GM12878 (cell line): ENCODE measurements at regions not wholly inside any gene's neighbourhood (a gene's known extent, or its start where the extent isn't known, plus 50 kb on each side); places are given as distances from the start of the nearest gene placed in this dataset.

ENCODE experiments used
- ATAC-seq: fragments of 200-7000 bp; cut with Tn5 transposase; 3 replicates; pipeline ENCODE4 v1.9.1; 2020; ENCODE audit warnings: mild to moderate bottlenecking, moderate library complexity
- BruUV-seq: library from RNA; stranded (reverse); fragments of 400-500 nt; replicated peaks from 2 replicates; lab custom pipeline; 2021; lab: Mats Ljungman, UMichigan
- CTCF ChIA-PET: fragments of 300-600 bp; sonication (Branson Sonifier 250); formaldehyde crosslinking; extraction: SDS; loops from one replicate; lab custom pipeline; 2021; ENCODE audit warnings: inconsistent platforms; lab: Yijun Ruan, JAX
- POLR2A ChIA-PET: fragments of 350-600 bp; formaldehyde crosslinking; extraction: SDS; loops from one replicate; lab custom pipeline; 2021; ENCODE audit warnings: inconsistent platforms; lab: Charles Lee
- RAD21 ChIA-PET: fragments of 300-600 bp; sonication (Branson Sonifier 250); formaldehyde crosslinking; loops from one replicate; lab custom pipeline; 2023; ENCODE audit warnings: antibody characterized with exemption; ENCODE audit not compliant: unreplicated experiment; lab: Charles Lee
- SMC1A ChIA-PET: fragments of 300-600 bp; sonication (Branson Sonifier 250); formaldehyde crosslinking; loops from one replicate; lab custom pipeline; 2023; ENCODE audit not compliant: unreplicated experiment, uncharacterized antibody; lab: Charles Lee
- DNase-seq: peaks from one replicate; pipeline ENCODE4 v3.0.0-alpha.2; 2011; ENCODE audit warnings: low read depth, low spot score
- FAIRE-seq: peaks from 3 replicates; lab custom pipeline; 2011; peaks lifted over from hg19 to GRCh38; lab: Jason Lieb, UNC
- H2AFZ ChIP-seq: 2 replicates; pipeline ENCODE4 v1.6.0; 2011; ENCODE audit warnings: low read depth, low read length, control low read depth; ENCODE audit not compliant: control insufficient read depth
- H3K27ac ChIP-seq: 2 replicates; pipeline ENCODE4 v1.5.1; 2011; ENCODE audit warnings: control low read depth; ENCODE audit not compliant: control insufficient read depth, insufficient read depth
- H3K27me3 ChIP-seq, 2 experiments: replicated peaks in 1 of 2; 2 replicates each; pipeline versions ENCODE4 v1.6.0 to v1.6.1; 2011; ENCODE audit warnings: low read length in 1 of 2; ENCODE audit not compliant: control insufficient read depth in 2 of 2, insufficient read depth in 2 of 2
- H3K36me3 ChIP-seq, 2 experiments: 2 replicates each; pipeline ENCODE4 v1.5.1; 2011; ENCODE audit warnings: low read length in 1 of 2; ENCODE audit not compliant: control insufficient read depth in 2 of 2, insufficient read depth in 2 of 2
- H3K4me1 ChIP-seq: 2 replicates; pipeline ENCODE4 v1.6.1; 2011; ENCODE audit warnings: mild to moderate bottlenecking, low read length, moderate library complexity, mixed read lengths; ENCODE audit not compliant: control insufficient read depth, insufficient read depth
- H3K4me2 ChIP-seq: 2 replicates; pipeline ENCODE4 v1.6.0; 2011; ENCODE audit warnings: control low read depth; ENCODE audit not compliant: control insufficient read depth, insufficient read depth
- H3K4me3 ChIP-seq: fragments of 200-600 bp; sonication (generic); 2 replicates; pipeline ENCODE4 v1.5.1; 2016
- H3K79me2 ChIP-seq: 2 replicates; pipeline ENCODE4 v1.6.0; 2011; ENCODE audit warnings: low read length; ENCODE audit not compliant: control insufficient read depth, insufficient read depth
- H3K9ac ChIP-seq: 2 replicates; pipeline ENCODE4 v1.8.0; 2011; ENCODE audit warnings: low read length, control low read depth, mixed read lengths; ENCODE audit not compliant: control insufficient read depth, insufficient read depth
- H3K9me3 ChIP-seq: replicated peaks from 3 replicates; pipeline ENCODE4 v1.5.1; 2011; ENCODE audit warnings: mild to moderate bottlenecking, low read length; ENCODE audit not compliant: control insufficient read depth, insufficient read depth
- H4K20me1 ChIP-seq: 2 replicates; pipeline ENCODE4 v1.6.0; 2011; ENCODE audit not compliant: control insufficient read depth, insufficient read depth
- ATF3 ChIP-seq: IDR thresholded peaks from 2 replicates; pipeline ENCODE4 v1.6.1; 2011; ENCODE audit warnings: low read depth, mild to moderate bottlenecking, low read length, moderate library complexity, borderline replicate concordance; ENCODE audit errors: extremely low read depth
- BCL11A ChIP-seq: IDR thresholded peaks from 2 replicates; pipeline ENCODE4 v1.6.1; 2011; ENCODE audit warnings: low read depth, low read length
- BCLAF1 ChIP-seq: fragments of 450-650 bp; IDR thresholded peaks from 2 replicates; pipeline ENCODE4 v1.6.1; 2017; ENCODE audit warnings: antibody characterized with exemption, mild to moderate bottlenecking, moderate library complexity
- CBX5 ChIP-seq: sonication (generic); IDR thresholded peaks from 2 replicates; pipeline ENCODE4 v1.6.1; 2016; ENCODE audit warnings: low read depth, moderate library complexity, mild to moderate bottlenecking, inconsistent platforms
- JUND ChIP-seq: IDR thresholded peaks from 2 replicates; pipeline ENCODE4 v1.6.1; 2012; ENCODE audit warnings: low read depth, mild to moderate bottlenecking, low read length, improper control_type of control experiment, moderate library complexity
- MTA2 ChIP-seq: fragments of 450-650 bp; IDR thresholded peaks from 2 replicates; pipeline ENCODE4 v1.6.1; 2016; ENCODE audit warnings: low read depth, mild to moderate bottlenecking, moderate library complexity
- PAX8 ChIP-seq: fragments of 450-650 bp; IDR thresholded peaks from 2 replicates; pipeline ENCODE4 v1.6.1; 2017; ENCODE audit warnings: mild to moderate bottlenecking, moderate library complexity
- SMAD1 ChIP-seq: fragments of 450-650 bp; IDR thresholded peaks from 2 replicates; pipeline ENCODE4 v1.6.1; 2018; ENCODE audit warnings: mild to moderate bottlenecking, low read depth; ENCODE audit not compliant: partially characterized antibody
- ZBED1 ChIP-seq: IDR thresholded peaks from 2 replicates; pipeline ENCODE4 v1.6.1; 2016; ENCODE audit warnings: borderline replicate concordance
- ZBTB4 ChIP-seq: fragments of 450-650 bp; formaldehyde crosslinking; IDR thresholded peaks from 2 replicates; pipeline ENCODE4 v1.4.0; 2022; ENCODE audit warnings: mild to moderate bottlenecking, moderate library complexity
- WGBS: methylation state at CpG from one replicate; pipeline ENCODE4 v1.1.6; 2016; ENCODE audit warnings: low lambda C conversion rate; ENCODE audit not compliant: insufficient replicate concordance, insufficient coverage; ENCODE audit errors: missing lambda C conversion rate; 5-methylcytosine and 5-hydroxymethylcytosine counted together
- in situ Hi-C: fragments of 300-500 bp; cut with MboI; formaldehyde crosslinking; loops from 9 replicates; pipeline ENCODE4 v1.14.3; 2018; ENCODE audit warnings: mixed read lengths
- intact Hi-C: fragments of 100-400 bp; cut with micrococcal nuclease; formaldehyde crosslinking; loops from one replicate; pipeline ENCODE4 v1.14.2; 2022; ENCODE audit not compliant: unreplicated experiment
- TF ChIP-seq, protein P1 (sequence below): IDR thresholded peaks from 2 replicates; pipeline ENCODE4 v1.6.1; 2011; ENCODE audit warnings: borderline replicate concordance, low read depth, mild to moderate bottlenecking, moderate library complexity, mixed read lengths, low read length; ENCODE audit not compliant: insufficient read depth; ENCODE audit errors: extremely low read length
- TF ChIP-seq, protein P2 (sequence below): fragments of 450-650 bp; IDR thresholded peaks from 2 replicates; pipeline ENCODE4 v1.6.1; 2017; ENCODE audit warnings: low read depth, mild to moderate bottlenecking, moderate library complexity

GRCh38 chr14:62645649-62646048 is 399.6 kb downstream of the KCNH5 start:
- ChIA-PET RAD21 (no interaction called here), SMC1A (no interaction called here), CTCF (no interaction called here), POLR2A (no interaction called here)
- H3K36me3 ChIP-seq = no peaks in the 10 kb centered on the region
- in situ Hi-C loops = no loop called here
- H3K4me3 ChIP-seq = no peak overlapping the region
- 2% methylated on average over 3 of the region's 3 CpGs for WGBS
- DNase-seq = no peak
- H3K4me1 ChIP-seq = no peaks in the 10 kb centered on the region
- no peak overlapping the region for H2AFZ ChIP-seq
- H3K79me2 ChIP-seq = no peaks in the 10 kb centered on the region
- no peaks in the 10 kb centered on the region for H3K27me3 ChIP-seq
- FAIRE-seq = no peak
- intact Hi-C loops = no loop called here
- no peak overlapping the region for H3K27ac ChIP-seq
- no peak for TF ChIP-seq BCL11A
- no peak for TF ChIP-seq PAX8
- TF ChIP-seq SMAD1 = no peak
- no peak for TF ChIP-seq JUND
- no peak for TF ChIP-seq BCLAF1
- no peak for TF ChIP-seq ATF3
- TF ChIP-seq MTA2 = no peak
- TF ChIP-seq, protein P1, sequence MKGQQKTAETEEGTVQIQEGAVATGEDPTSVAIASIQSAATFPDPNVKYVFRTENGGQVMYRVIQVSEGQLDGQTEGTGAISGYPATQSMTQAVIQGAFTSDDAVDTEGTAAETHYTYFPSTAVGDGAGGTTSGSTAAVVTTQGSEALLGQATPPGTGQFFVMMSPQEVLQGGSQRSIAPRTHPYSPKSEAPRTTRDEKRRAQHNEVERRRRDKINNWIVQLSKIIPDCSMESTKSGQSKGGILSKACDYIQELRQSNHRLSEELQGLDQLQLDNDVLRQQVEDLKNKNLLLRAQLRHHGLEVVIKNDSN = no peak
- no peak for TF ChIP-seq ZBTB4 (CRISPR knock-in tag)
- TF ChIP-seq CBX5 = no peak
- TF ChIP-seq, protein P2, sequence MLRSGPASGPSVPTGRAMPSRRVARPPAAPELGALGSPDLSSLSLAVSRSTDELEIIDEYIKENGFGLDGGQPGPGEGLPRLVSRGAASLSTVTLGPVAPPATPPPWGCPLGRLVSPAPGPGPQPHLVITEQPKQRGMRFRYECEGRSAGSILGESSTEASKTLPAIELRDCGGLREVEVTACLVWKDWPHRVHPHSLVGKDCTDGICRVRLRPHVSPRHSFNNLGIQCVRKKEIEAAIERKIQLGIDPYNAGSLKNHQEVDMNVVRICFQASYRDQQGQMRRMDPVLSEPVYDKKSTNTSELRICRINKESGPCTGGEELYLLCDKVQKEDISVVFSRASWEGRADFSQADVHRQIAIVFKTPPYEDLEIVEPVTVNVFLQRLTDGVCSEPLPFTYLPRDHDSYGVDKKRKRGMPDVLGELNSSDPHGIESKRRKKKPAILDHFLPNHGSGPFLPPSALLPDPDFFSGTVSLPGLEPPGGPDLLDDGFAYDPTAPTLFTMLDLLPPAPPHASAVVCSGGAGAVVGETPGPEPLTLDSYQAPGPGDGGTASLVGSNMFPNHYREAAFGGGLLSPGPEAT = no peak
- TF ChIP-seq ZBED1 = no peak
- no peak overlapping the region for H3K9ac ChIP-seq
- H3K9me3 ChIP-seq = no peaks in the 10 kb centered on the region
- no TSS peak for BruUV-seq
- no peak for ATAC-seq
- H3K4me2 ChIP-seq = no peak overlapping the region
- no peaks in the 10 kb centered on the region for H4K20me1 ChIP-seq
